Loucy (cell line): ENCODE measurements at regions not wholly inside any gene's neighbourhood (a gene's known extent, or its start where the extent isn't known, plus 50 kb on each side); places are given as distances from the start of the nearest gene placed in this dataset.

Source experiments
- CTCF ChIP-seq: fragments of 200-600 bp; sonication (generic); conservative IDR thresholded peaks from 2 replicates; pipeline ENCODE4 v1.5.1; 2014; ENCODE audit warnings: mild to moderate bottlenecking, antibody characterized with exemption, low read length
- EZH2phosphoT487 ChIP-seq: fragments of 200-600 bp; IDR thresholded peaks from 2 replicates; pipeline ENCODE4 v1.6.1; 2018; ENCODE audit warnings: antibody characterized with exemption, mild to moderate bottlenecking, moderate library complexity, borderline replicate concordance

- no peak for TF ChIP-seq CTCF
- TF ChIP-seq EZH2phosphoT487 = no peak
Measured at GRCh38 chr10:3014968-3015367, 52.4 kb upstream of the PFKP start.
